BJ (cell line): ENCODE measurements at regions not wholly inside any gene's neighbourhood (a gene's known extent, or its start where the extent isn't known, plus 50 kb on each side); places are given as distances from the start of the nearest gene placed in this dataset.

Experiments used
- CTCF ChIA-PET: fragments of 350-600 bp; formaldehyde crosslinking; extraction: SDS; loops from one replicate; lab custom pipeline; 2021; ENCODE audit warnings: antibody characterized with exemption, inconsistent platforms; lab: Yijun Ruan, JAX
- POLR2A ChIA-PET: fragments of 300-600 bp; sonication (Branson Sonifier 250); formaldehyde crosslinking; extraction: SDS; loops from one replicate; lab custom pipeline; 2021; ENCODE audit warnings: antibody characterized with exemption; lab: Charles Lee
- DNase-seq: peaks from one replicate; pipeline ENCODE4 v3.0.0-alpha.2; 2011; ENCODE audit warnings: low read depth
- H3K27me3 ChIP-seq: 2 replicates; pipeline ENCODE4 v1.6.0; 2011; ENCODE audit warnings: low read length; ENCODE audit not compliant: control insufficient read depth, insufficient read depth
- H3K36me3 ChIP-seq: 2 replicates; pipeline ENCODE4 v1.5.1; 2011; ENCODE audit warnings: low read length; ENCODE audit not compliant: control insufficient read depth, insufficient read depth
- H3K4me3 ChIP-seq: 2 replicates; pipeline ENCODE4 v1.5.1; 2011; ENCODE audit warnings: low read depth, mild to moderate bottlenecking, control low read depth, low read length
- TF ChIP-seq, protein P1 (sequence below): IDR thresholded peaks from 2 replicates; pipeline ENCODE4 v1.5.1; 2011; ENCODE audit warnings: low read depth, mild to moderate bottlenecking, control low read depth, inconsistent platforms, low read length, moderate library complexity; ENCODE audit not compliant: insufficient read depth

DNA sequence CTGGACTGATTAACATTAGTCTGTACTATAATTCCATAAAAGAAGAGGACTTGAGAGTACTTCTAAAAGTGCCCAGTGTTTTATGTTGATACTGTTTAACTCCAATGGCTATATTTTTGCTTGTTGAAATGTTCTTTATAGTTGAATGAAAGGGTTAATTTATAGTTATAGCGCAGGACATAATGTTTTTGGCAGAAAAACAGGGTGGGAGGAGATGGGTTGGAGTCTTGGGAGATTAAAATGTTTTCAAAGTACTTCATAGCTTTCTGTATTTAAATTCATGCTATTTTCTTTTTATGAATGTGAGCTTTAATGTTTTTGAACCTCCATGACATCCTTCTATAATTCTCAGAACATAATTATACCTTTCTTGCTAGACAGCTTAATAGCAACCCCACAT lies 108.2 kb downstream of the CNTN3 start:
- ChIA-PET CTCF (no interaction called here), POLR2A (no interaction called here)
- TF ChIP-seq, protein P1, sequence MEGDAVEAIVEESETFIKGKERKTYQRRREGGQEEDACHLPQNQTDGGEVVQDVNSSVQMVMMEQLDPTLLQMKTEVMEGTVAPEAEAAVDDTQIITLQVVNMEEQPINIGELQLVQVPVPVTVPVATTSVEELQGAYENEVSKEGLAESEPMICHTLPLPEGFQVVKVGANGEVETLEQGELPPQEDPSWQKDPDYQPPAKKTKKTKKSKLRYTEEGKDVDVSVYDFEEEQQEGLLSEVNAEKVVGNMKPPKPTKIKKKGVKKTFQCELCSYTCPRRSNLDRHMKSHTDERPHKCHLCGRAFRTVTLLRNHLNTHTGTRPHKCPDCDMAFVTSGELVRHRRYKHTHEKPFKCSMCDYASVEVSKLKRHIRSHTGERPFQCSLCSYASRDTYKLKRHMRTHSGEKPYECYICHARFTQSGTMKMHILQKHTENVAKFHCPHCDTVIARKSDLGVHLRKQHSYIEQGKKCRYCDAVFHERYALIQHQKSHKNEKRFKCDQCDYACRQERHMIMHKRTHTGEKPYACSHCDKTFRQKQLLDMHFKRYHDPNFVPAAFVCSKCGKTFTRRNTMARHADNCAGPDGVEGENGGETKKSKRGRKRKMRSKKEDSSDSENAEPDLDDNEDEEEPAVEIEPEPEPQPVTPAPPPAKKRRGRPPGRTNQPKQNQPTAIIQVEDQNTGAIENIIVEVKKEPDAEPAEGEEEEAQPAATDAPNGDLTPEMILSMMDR: no peak
- DNase-seq: no peak
- Histone ChIP-seq H3K27me3 (no peaks in the 10 kb centered on the region), H3K4me3 (no peak overlapping the region), H3K36me3 (no peaks in the 10 kb centered on the region)

DNA sequence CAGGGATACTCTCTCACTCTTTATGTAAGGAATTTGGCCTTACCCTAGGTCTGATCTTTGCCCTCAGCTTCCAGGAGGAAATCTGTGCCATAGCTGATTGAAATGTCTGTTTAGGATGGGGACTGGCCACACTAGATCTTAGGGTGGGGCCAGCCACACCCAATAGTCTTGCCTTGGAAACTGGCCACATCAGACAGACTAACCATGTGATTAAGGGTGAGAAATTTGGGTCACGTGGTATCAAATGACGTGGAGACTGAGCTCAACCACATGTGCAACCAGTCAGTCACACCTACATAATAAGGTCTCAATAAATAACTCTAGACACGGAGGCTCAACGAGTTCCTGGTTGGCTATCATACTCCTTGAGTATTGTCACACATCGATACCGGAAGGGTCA lies 113.5 kb downstream of the CNTN3 start:
- ChIA-PET CTCF (no interaction called here), POLR2A (interaction anchor here (0.9 kb wide), 1 partner anchor 24 kb away, joined by 5 read pairs; no protein-coding TSS in a partner anchor)
- DNase-seq: no peak
- TF ChIP-seq, protein P1: no peak
- Histone ChIP-seq H3K4me3 (no peak overlapping the region), H3K36me3 (no peaks in the 10 kb centered on the region), H3K27me3 (no peaks in the 10 kb centered on the region)

DNA sequence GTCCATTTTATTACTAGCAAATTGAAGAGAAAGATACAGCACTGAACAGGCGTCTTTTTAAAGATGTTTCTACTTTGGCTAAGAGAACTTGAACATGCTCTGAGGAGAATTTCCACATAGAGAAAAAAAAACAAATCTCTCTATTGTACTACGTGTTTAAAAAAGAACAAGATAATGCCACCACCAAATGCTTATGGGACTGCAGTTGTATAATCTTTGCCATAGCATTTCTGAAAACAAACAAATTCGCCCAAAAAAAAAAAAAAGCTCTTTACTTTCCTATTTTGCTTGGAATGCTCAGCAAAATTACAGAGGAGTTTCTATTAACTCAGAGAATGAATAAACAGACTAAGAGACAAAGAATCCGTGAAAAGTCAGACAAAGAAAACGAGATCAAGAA lies 114.2 kb downstream of the CNTN3 start:
- no peak for DNase-seq
- H3K36me3 ChIP-seq: no peaks in the 10 kb centered on the region
- ChIA-PET CTCF (no interaction called here), POLR2A (interaction anchor here (0.9 kb wide), 1 partner anchor 25 kb away, joined by 5 read pairs; no protein-coding TSS in a partner anchor)
- TF ChIP-seq, protein P1: no peak
- no peaks in the 10 kb centered on the region for H3K27me3 ChIP-seq
- no peak overlapping the region for H3K4me3 ChIP-seq

DNA sequence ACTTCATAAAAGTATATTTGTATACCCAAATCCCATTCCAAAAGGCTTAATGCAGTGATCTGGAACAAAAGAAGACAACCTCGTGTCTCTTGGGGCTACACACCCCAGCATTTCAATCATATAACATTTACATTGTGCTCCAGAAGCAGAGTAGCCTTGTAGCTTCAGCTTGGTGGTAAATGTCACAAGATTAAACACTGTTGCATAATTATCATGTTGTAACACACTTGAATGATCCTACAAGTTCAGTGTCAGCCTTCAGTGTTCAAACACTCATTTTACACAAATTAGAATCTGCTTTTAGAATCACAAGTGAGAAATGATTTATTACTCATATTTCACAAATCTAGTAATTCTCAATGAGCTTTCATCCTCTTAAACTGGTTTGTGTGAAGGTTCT lies 122.6 kb downstream of the CNTN3 start:
- TF ChIP-seq, protein P1: no peak
- no peaks in the 10 kb centered on the region for H3K36me3 ChIP-seq
- no peak for DNase-seq
- no peaks in the 10 kb centered on the region for H3K27me3 ChIP-seq
- H3K4me3 ChIP-seq: no peak overlapping the region
- POLR2A ChIA-PET: no interaction called here
- CTCF ChIA-PET: no interaction called here

DNA sequence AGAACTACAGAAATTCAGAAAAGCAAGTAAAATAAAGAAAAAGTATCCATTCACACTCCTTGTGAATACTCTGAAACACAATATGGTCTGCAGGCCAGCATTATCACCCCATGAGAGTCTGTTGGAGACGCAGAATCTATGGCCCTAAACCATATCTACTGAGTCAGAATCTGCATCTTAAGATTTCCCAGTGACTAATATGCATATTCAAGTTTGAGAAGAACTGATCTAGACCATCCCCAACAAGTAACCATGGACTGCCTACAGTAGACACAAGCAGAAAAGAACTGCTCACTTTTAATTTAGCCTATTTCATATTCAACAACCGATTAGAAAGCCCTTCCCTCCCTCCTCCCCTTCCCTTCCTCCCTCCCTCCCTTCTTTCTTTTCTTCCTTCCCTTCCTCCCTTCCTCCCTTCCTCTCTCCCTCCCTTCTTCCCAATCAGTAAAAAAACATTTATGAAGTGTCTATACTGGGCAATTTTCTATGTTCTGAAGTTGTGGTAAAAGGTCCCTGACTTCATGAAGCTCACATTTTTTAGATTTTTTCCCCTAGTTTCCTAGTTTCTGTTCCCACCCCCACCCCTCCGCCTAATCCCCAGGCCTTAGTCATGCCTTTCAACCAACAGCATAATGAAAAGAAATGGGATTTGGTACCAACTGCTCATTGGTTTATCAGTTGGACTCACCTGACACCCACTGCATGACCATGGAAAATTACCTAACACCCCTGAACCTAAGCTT lies 125.2 kb downstream of the CNTN3 start:
- ChIA-PET POLR2A (no interaction called here), CTCF (no interaction called here)
- H3K27me3 ChIP-seq: no peaks in the 10 kb centered on the region
- TF ChIP-seq, protein P1: no peak
- H3K4me3 ChIP-seq: no peak overlapping the region
- no peaks in the 10 kb centered on the region for H3K36me3 ChIP-seq
- DNase-seq: peak; percentile 4
